IMR-90 (cell line): ENCODE measurements at regions not wholly inside any gene's neighbourhood (a gene's known extent, or its start where the extent isn't known, plus 50 kb on each side); places are given as distances from the start of the nearest gene placed in this dataset.

Experiments
- ATAC-seq: fragments of 200-7000 bp; cut with Tn5 transposase; 2 replicates; pipeline ENCODE4 v1.9.1; 2020; ENCODE audit warnings: low read depth, mild to moderate bottlenecking, moderate library complexity
- BruUV-seq: library from RNA; stranded (reverse); fragments of 400-500 nt; replicated peaks from 2 replicates; lab custom pipeline; 2021; lab: Mats Ljungman, UMichigan
- CTCF ChIA-PET: fragments of 300-600 bp; formaldehyde crosslinking; extraction: SDS; loops from one replicate; lab custom pipeline; 2021; ENCODE audit warnings: antibody characterized with exemption; lab: Yijun Ruan, JAX
- POLR2A ChIA-PET: fragments of 300-600 bp; sonication (Branson Sonifier 250); formaldehyde crosslinking; loops from one replicate; lab custom pipeline; 2022; ENCODE audit warnings: antibody characterized with exemption; ENCODE audit not compliant: unreplicated experiment; lab: Charles Lee
- DNase-seq: peaks from one replicate; pipeline ENCODE4 v3.0.0; 2013
- H2AFZ ChIP-seq: replicated peaks from 2 replicates; pipeline ENCODE3; 2013; ENCODE audit warnings: low read length, mild to moderate bottlenecking; ENCODE audit not compliant: poor library complexity
- H2AK5ac ChIP-seq: 2 replicates; pipeline ENCODE4 v1.6.1; 2013; ENCODE audit warnings: low read depth, low read length, inconsistent platforms
- H2AK9ac ChIP-seq: replicated peaks from 2 replicates; pipeline ENCODE3; 2013; ENCODE audit warnings: mild to moderate bottlenecking, low read depth, low read length, moderate library complexity; ENCODE audit not compliant: poor library complexity
- H2BK120ac ChIP-seq: 2 replicates; pipeline ENCODE4 v1.6.1; 2013; ENCODE audit warnings: low read depth, low read length, inconsistent platforms
- H2BK15ac ChIP-seq: 3 replicates; pipeline ENCODE4 v1.6.1; 2013; ENCODE audit warnings: low read depth, low read length, inconsistent platforms
- H2BK20ac ChIP-seq: 2 replicates; pipeline ENCODE4 v1.6.1; 2013; ENCODE audit warnings: low read depth, mild to moderate bottlenecking, inconsistent platforms, low read length, moderate library complexity
- H2BK5ac ChIP-seq: 2 replicates; pipeline ENCODE4 v1.6.1; 2013; ENCODE audit warnings: mild to moderate bottlenecking, low read depth, low read length, inconsistent platforms; ENCODE audit not compliant: poor library complexity, severe bottlenecking
- H3K14ac ChIP-seq: replicated peaks from 2 replicates; pipeline ENCODE4 v1.6.1; 2013; ENCODE audit warnings: low read depth, low read length, inconsistent platforms
- H3K18ac ChIP-seq: 2 replicates; pipeline ENCODE4 v1.6.1; 2013; ENCODE audit warnings: low read depth, low read length, control low read depth
- H3K23ac ChIP-seq: 2 replicates; pipeline ENCODE4 v1.6.1; 2013; ENCODE audit warnings: low read depth, low read length, inconsistent platforms
- H3K27ac ChIP-seq: 2 replicates; pipeline ENCODE4 v1.5.1; 2013; ENCODE audit warnings: mild to moderate bottlenecking, control low read depth, low read length; ENCODE audit not compliant: insufficient read depth
- H3K27me3 ChIP-seq: 2 replicates; pipeline ENCODE4 v1.6.1; 2013; ENCODE audit warnings: low read length; ENCODE audit not compliant: control insufficient read depth, insufficient read depth
- H3K36me3 ChIP-seq: 2 replicates; pipeline ENCODE4 v1.6.1; 2013; ENCODE audit warnings: low read length, mixed read lengths; ENCODE audit not compliant: control insufficient read depth, insufficient read depth
- H3K4ac ChIP-seq: 2 replicates; pipeline ENCODE4 v1.6.1; 2013; ENCODE audit warnings: low read depth, low read length, inconsistent platforms
- H3K4me1 ChIP-seq: 2 replicates; pipeline ENCODE4 v1.6.1; 2013; ENCODE audit warnings: low read length, mixed read lengths; ENCODE audit not compliant: control insufficient read depth, insufficient read depth
- H3K4me2 ChIP-seq: 2 replicates; pipeline ENCODE4 v1.6.1; 2013; ENCODE audit warnings: low read depth, mild to moderate bottlenecking, control low read depth, low read length, moderate library complexity
- H3K4me3 ChIP-seq: 2 replicates; pipeline ENCODE4 v1.5.1; 2013; ENCODE audit warnings: low read depth, mild to moderate bottlenecking, control low read depth, low read length, moderate library complexity; ENCODE audit not compliant: insufficient read depth
- H3K56ac ChIP-seq: 2 replicates; pipeline ENCODE4 v1.6.1; 2013; ENCODE audit warnings: low read length, inconsistent platforms; ENCODE audit not compliant: insufficient read depth; ENCODE audit errors: extremely low read depth
- H3K79me1 ChIP-seq, 2 experiments: 2 replicates each; pipeline ENCODE4 v1.6.1; 2013; ENCODE audit warnings: low read length in 2 of 2, inconsistent platforms in 1 of 2, low read depth in 1 of 2
- H3K9ac ChIP-seq: 2 replicates; pipeline ENCODE4 v1.6.1; 2013; ENCODE audit warnings: low read depth, low read length, control low read depth
- H3K9me1 ChIP-seq: 2 replicates; pipeline ENCODE4 v1.6.1; 2013; ENCODE audit warnings: low read length, inconsistent platforms; ENCODE audit not compliant: insufficient read depth
- H3K9me3 ChIP-seq: 2 replicates; pipeline ENCODE4 v1.6.1; 2013; ENCODE audit warnings: low read length; ENCODE audit not compliant: control insufficient read depth, insufficient read depth
- H4K20me1 ChIP-seq: 2 replicates; pipeline ENCODE4 v1.6.1; 2013; ENCODE audit warnings: low read length, inconsistent platforms; ENCODE audit not compliant: insufficient read depth
- H4K5ac ChIP-seq: 2 replicates; pipeline ENCODE4 v1.6.1; 2013; ENCODE audit warnings: mild to moderate bottlenecking, low read depth, low read length, control low read depth
- H4K8ac ChIP-seq, 2 experiments: 2 replicates each; pipeline ENCODE4 v1.6.1; 2013; ENCODE audit warnings: low read depth in 2 of 2, low read length in 2 of 2, control low read depth in 1 of 2, inconsistent platforms in 1 of 2
- H4K91ac ChIP-seq: 2 replicates; pipeline ENCODE4 v1.6.1; 2013; ENCODE audit warnings: low read depth, low read length, inconsistent platforms; ENCODE audit not compliant: insufficient read depth
- BHLHE40 ChIP-seq: fragments of 150-350 bp; IDR thresholded peaks from 2 replicates; pipeline ENCODE4 v1.6.1; 2016; ENCODE audit warnings: mild to moderate bottlenecking, low read depth, low read length
- CEBPB ChIP-seq: IDR thresholded peaks from 2 replicates; pipeline ENCODE4 v1.6.1; 2012; ENCODE audit warnings: low read depth, low read length, improper control_type of control experiment
- CHD1 ChIP-seq: IDR thresholded peaks from 2 replicates; pipeline ENCODE4 v1.6.1; 2012; ENCODE audit warnings: low read depth, low read length, improper control_type of control experiment
- MAFK ChIP-seq: IDR thresholded peaks from 2 replicates; pipeline ENCODE4 v1.6.1; 2012; ENCODE audit warnings: low read depth, low read length, improper control_type of control experiment
- MAZ ChIP-seq: IDR thresholded peaks from 2 replicates; pipeline ENCODE4 v1.6.1; 2012; ENCODE audit warnings: low read depth, mild to moderate bottlenecking, low read length, improper control_type of control experiment, moderate library complexity, borderline replicate concordance
- MXI1 ChIP-seq: IDR thresholded peaks from 2 replicates; pipeline ENCODE4 v1.6.1; 2012; ENCODE audit warnings: low read depth, mild to moderate bottlenecking, low read length, moderate library complexity, borderline replicate concordance
- NFE2L2 ChIP-seq: fragments of 150-350 bp; IDR thresholded peaks from 2 replicates; pipeline ENCODE4 v1.6.1; 2016; ENCODE audit warnings: low read depth, mild to moderate bottlenecking, low read length
- POLR2A ChIP-seq: IDR thresholded peaks from 2 replicates; pipeline ENCODE4 v1.6.1; 2012; ENCODE audit warnings: mild to moderate bottlenecking, low read depth, low read length
- RAD21 ChIP-seq: IDR thresholded peaks from 2 replicates; pipeline ENCODE4 v1.6.1; 2012; ENCODE audit warnings: low read length, improper control_type of control experiment
- RCOR1 ChIP-seq: IDR thresholded peaks from 2 replicates; pipeline ENCODE4 v1.6.1; 2012; ENCODE audit warnings: mild to moderate bottlenecking, low read length, improper control_type of control experiment; ENCODE audit not compliant: insufficient replicate concordance
- RFX5 ChIP-seq: IDR thresholded peaks from 2 replicates; pipeline ENCODE4 v1.8.0; 2012; ENCODE audit warnings: low read depth, mild to moderate bottlenecking, low read length, moderate library complexity
- WGBS, 2 experiments: methylation state at CpG; one replicate each; pipeline versions ENCODE4 v1.1.5 to v1.1.7; 2013; ENCODE audit warnings: missing lambda C conversion rate in 2 of 2; ENCODE audit not compliant: insufficient read length in 1 of 2; ENCODE audit errors: extremely low coverage in 2 of 2; 5-methylcytosine and 5-hydroxymethylcytosine counted together
- dilution Hi-C: fragments of 300-500 bp; cut with HindIII; formaldehyde crosslinking; loops from one replicate; pipeline ENCODE4 v1.14.3; 2018; ENCODE audit warnings: low sequenced_read_pairs; ENCODE audit not compliant: unreplicated experiment
- in situ Hi-C: fragments of 300-500 bp; cut with MboI; formaldehyde crosslinking; loops from 3 replicates; pipeline ENCODE4 v1.14.3; 2019; ENCODE audit warnings: low sequenced_read_pairs, inconsistent platforms, mixed read lengths
- intact Hi-C: fragments of 100-400 bp; cut with micrococcal nuclease; formaldehyde crosslinking; loops from 2 replicates; pipeline ENCODE4 v1.10.0; 2022

DNA sequence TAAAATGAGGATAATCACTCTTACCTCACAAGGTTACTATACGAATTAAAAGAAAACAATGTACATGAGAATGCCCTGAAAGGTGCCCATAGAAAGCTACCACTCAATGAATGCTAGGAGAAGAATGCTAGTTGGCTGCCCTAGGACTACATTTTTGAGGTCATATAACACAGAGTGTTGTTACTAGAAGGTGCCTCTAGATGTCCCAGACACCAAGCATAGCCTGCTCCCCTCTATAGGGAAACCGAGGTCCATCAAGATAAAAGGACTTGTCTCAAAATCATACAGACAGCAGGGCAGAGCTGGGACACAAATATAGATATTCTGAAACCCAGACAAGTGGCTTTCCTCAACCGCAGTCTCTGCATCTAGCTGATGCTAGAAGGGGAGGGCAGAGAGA is 147.0 kb upstream of the ARHGEF9 start:
- Histone ChIP-seq H2BK120ac (no peak overlapping the region), H3K14ac (no peak overlapping the region), H3K36me3 (no peaks in the 10 kb centered on the region), H3K9ac (no peak overlapping the region), H3K27me3 (no peaks in the 10 kb centered on the region), H3K23ac (no peak overlapping the region), H3K4me3 (no peak overlapping the region), H3K27ac (no peak overlapping the region), H4K8ac (no peak overlapping the region), H2AK9ac (no peak overlapping the region), H4K91ac (no peak overlapping the region), H3K4me2 (no peak overlapping the region), H3K56ac (no peak overlapping the region), H3K4me1 (no peaks in the 10 kb centered on the region), H2AFZ (no peak overlapping the region), H2AK5ac (no peak overlapping the region), H2BK15ac (no peak overlapping the region), H4K5ac (no peak overlapping the region), H2BK5ac (no peak overlapping the region), H4K20me1 (no peaks in the 10 kb centered on the region), H3K79me1 (no peaks in the 10 kb centered on the region), H3K4ac (no peak overlapping the region), H3K9me1 (no peaks in the 10 kb centered on the region), H3K18ac (no peak overlapping the region), H2BK20ac (no peak overlapping the region), H3K9me3 (peaks cover 6% of the 10 kb centered on the region; the same call in 1 of the 2 replicates)
- intact Hi-C loops = no loop called here
- dilution Hi-C loops = no loop called here
- TF ChIP-seq RFX5 (no peak), NFE2L2 (no peak), RCOR1 (no peak), MXI1 (no peak), RAD21 (no peak), CHD1 (no peak), BHLHE40 (no peak), MAFK (no peak), POLR2A (no peak), MAZ (no peak), CEBPB (no peak)
- no CpG with 5 or more reads among the region's 3 CpGs for WGBS, 2 experiments
- no TSS peak for BruUV-seq
- in situ Hi-C loops = no loop called here
- no peak for ATAC-seq
- ChIA-PET POLR2A (no interaction called here), CTCF (interaction anchor here (0.6 to 0.7 kb wide), 2 partner anchors 78 to 1291 kb away, joined by 3 to 5 read pairs; no protein-coding TSS in a partner anchor)
- DNase-seq = no peak
